ENCODE measurements at regions not wholly inside any gene's neighbourhood (a gene's known extent, or its start where the extent isn't known, plus 50 kb on each side); places are given as distances from the start of the nearest gene placed in this dataset.

GRCh38 chr3:72093270-72093991, 308.5 kb upstream of the PROK2 start:
- no peak overlapping the region for H3K27ac ChIP-seq (ENCODE audit: low read length)
- no CpG with 5 or more reads among the region's 10 CpGs for WGBS (ENCODE audit: insufficient coverage, low lambda C conversion rate)
- no peak for DNase-seq
- H3K27me3 ChIP-seq (ENCODE audit: control insufficient read depth, insufficient read depth, low read length): peaks cover 13% of the 10 kb centered on the region
- H3K4me1 ChIP-seq (ENCODE audit: control insufficient read depth, insufficient read depth, low read length): no peaks in the 10 kb centered on the region
- H3K4me3 ChIP-seq (ENCODE audit: low read length): no peak overlapping the region
- no peaks in the 10 kb centered on the region for H3K36me3 ChIP-seq (ENCODE audit: control insufficient read depth, insufficient read depth, low read length)
- no peaks in the 10 kb centered on the region for H3K9me3 ChIP-seq (ENCODE audit: control insufficient read depth, low read depth, low read length)

GRCh38 chr3:72092778-72093177, 307.8 kb upstream of the PROK2 start:
- H3K27ac ChIP-seq (ENCODE audit: low read length): no peak overlapping the region
- H3K4me1 ChIP-seq (ENCODE audit: control insufficient read depth, insufficient read depth, low read length): no peaks in the 10 kb centered on the region
- H3K27me3 ChIP-seq (ENCODE audit: control insufficient read depth, insufficient read depth, low read length): peaks cover 6% of the 10 kb centered on the region
- no peaks in the 10 kb centered on the region for H3K9me3 ChIP-seq (ENCODE audit: control insufficient read depth, low read depth, low read length)
- DNase-seq: no peak
- no peak overlapping the region for H3K4me3 ChIP-seq (ENCODE audit: low read length)
- WGBS (ENCODE audit: insufficient coverage, low lambda C conversion rate): 90% methylated on average over 2 of the region's 7 CpGs
- no peaks in the 10 kb centered on the region for H3K36me3 ChIP-seq (ENCODE audit: control insufficient read depth, insufficient read depth, low read length)

GRCh38 chr3:72088486-72089025, 303.6 kb upstream of the PROK2 start:
- Histone ChIP-seq H3K9me3 (ENCODE audit: control insufficient read depth, low read depth, low read length) (peaks cover 2% of the 10 kb centered on the region), H3K27me3 (ENCODE audit: control insufficient read depth, insufficient read depth, low read length) (no peaks in the 10 kb centered on the region), H3K4me3 (ENCODE audit: low read length) (no peak overlapping the region), H3K36me3 (ENCODE audit: control insufficient read depth, insufficient read depth, low read length) (no peaks in the 10 kb centered on the region), H3K27ac (ENCODE audit: low read length) (no peak overlapping the region), H3K4me1 (ENCODE audit: control insufficient read depth, insufficient read depth, low read length) (no peaks in the 10 kb centered on the region)
- WGBS (ENCODE audit: insufficient coverage, low lambda C conversion rate): no CpG with 5 or more reads among the region's 12 CpGs
- DNase-seq: no peak

GRCh38 chr3:72087420-72087819, 302.5 kb upstream of the PROK2 start:
- Histone ChIP-seq H3K4me1 (ENCODE audit: control insufficient read depth, insufficient read depth, low read length) (no peaks in the 10 kb centered on the region), H3K4me3 (ENCODE audit: low read length) (no peak overlapping the region), H3K36me3 (ENCODE audit: control insufficient read depth, insufficient read depth, low read length) (no peaks in the 10 kb centered on the region), H3K27ac (ENCODE audit: low read length) (no peak overlapping the region), H3K9me3 (ENCODE audit: control insufficient read depth, low read depth, low read length) (peaks cover 2% of the 10 kb centered on the region), H3K27me3 (ENCODE audit: control insufficient read depth, insufficient read depth, low read length) (no peaks in the 10 kb centered on the region)
- no CpG with 5 or more reads among the region's 10 CpGs for WGBS (ENCODE audit: insufficient coverage, low lambda C conversion rate)
- DNase-seq: no peak

GRCh38 chr3:72086743-72087087, 301.8 kb upstream of the PROK2 start:
- Histone ChIP-seq H3K9me3 (ENCODE audit: control insufficient read depth, low read depth, low read length) (peaks cover 2% of the 10 kb centered on the region), H3K27me3 (ENCODE audit: control insufficient read depth, insufficient read depth, low read length) (no peaks in the 10 kb centered on the region), H3K36me3 (ENCODE audit: control insufficient read depth, insufficient read depth, low read length) (no peaks in the 10 kb centered on the region), H3K4me1 (ENCODE audit: control insufficient read depth, insufficient read depth, low read length) (no peaks in the 10 kb centered on the region), H3K4me3 (ENCODE audit: low read length) (no peak overlapping the region), H3K27ac (ENCODE audit: low read length) (peak overlapping the region; percentile 30)
- DNase-seq: no peak
- no CpG with 5 or more reads among the region's 11 CpGs for WGBS (ENCODE audit: insufficient coverage, low lambda C conversion rate)

- Histone ChIP-seq H3K36me3 (ENCODE audit: control insufficient read depth, insufficient read depth, low read length) (no peaks in the 10 kb centered on the region), H3K4me1 (ENCODE audit: control insufficient read depth, insufficient read depth, low read length) (no peaks in the 10 kb centered on the region), H3K27me3 (ENCODE audit: control insufficient read depth, insufficient read depth, low read length) (no peaks in the 10 kb centered on the region), H3K9me3 (ENCODE audit: control insufficient read depth, low read depth, low read length) (peaks cover 2% of the 10 kb centered on the region), H3K27ac (ENCODE audit: low read length) (peak overlapping the region; percentile 30), H3K4me3 (ENCODE audit: low read length) (no peak overlapping the region)
- 30% methylated on average over 2 of the region's 5 CpGs for WGBS (ENCODE audit: insufficient coverage, low lambda C conversion rate)
- peak; percentile 74 to 80 for DNase-seq
Observed at GRCh38 chr3:72086042-72086742, 301.2 kb upstream of the PROK2 start.

GRCh38 chr3:72085036-72085435, 300.1 kb upstream of the PROK2 start:
- Histone ChIP-seq H3K9me3 (ENCODE audit: control insufficient read depth, low read depth, low read length) (peaks cover 2% of the 10 kb centered on the region), H3K27me3 (ENCODE audit: control insufficient read depth, insufficient read depth, low read length) (no peaks in the 10 kb centered on the region), H3K27ac (ENCODE audit: low read length) (no peak overlapping the region), H3K4me1 (ENCODE audit: control insufficient read depth, insufficient read depth, low read length) (no peaks in the 10 kb centered on the region), H3K4me3 (ENCODE audit: low read length) (no peak overlapping the region), H3K36me3 (ENCODE audit: control insufficient read depth, insufficient read depth, low read length) (no peaks in the 10 kb centered on the region)
- no peak for DNase-seq
- no CpG with 5 or more reads among the region's 6 CpGs for WGBS (ENCODE audit: insufficient coverage, low lambda C conversion rate)

GRCh38 chr3:72082776-72083462, 298.0 kb upstream of the PROK2 start:
- WGBS (ENCODE audit: insufficient coverage, low lambda C conversion rate): 63% methylated on average over 2 of the region's 10 CpGs

GRCh38 chr3:72082186-72082715, 297.3 kb upstream of the PROK2 start:
- WGBS (ENCODE audit: insufficient coverage, low lambda C conversion rate): no CpG with 5 or more reads among the region's 8 CpGs
- H3K4me1 ChIP-seq (ENCODE audit: control insufficient read depth, insufficient read depth, low read length): no peaks in the 10 kb centered on the region
- H3K27ac ChIP-seq (ENCODE audit: low read length): no peak overlapping the region
- peaks cover 2% of the 10 kb centered on the region for H3K9me3 ChIP-seq (ENCODE audit: control insufficient read depth, low read depth, low read length)
- no peak overlapping the region for H3K4me3 ChIP-seq (ENCODE audit: low read length)
- H3K36me3 ChIP-seq (ENCODE audit: control insufficient read depth, insufficient read depth, low read length): no peaks in the 10 kb centered on the region
- H3K27me3 ChIP-seq (ENCODE audit: control insufficient read depth, insufficient read depth, low read length): peaks cover 3% of the 10 kb centered on the region
- DNase-seq: peak; percentile 19 to 43

More at GRCh38 chr3:72082776-72083462, 298.0 kb upstream of the PROK2 start:
- DNase-seq: no peak
- Histone ChIP-seq H3K4me3 (ENCODE audit: low read length) (no peak overlapping the region), H3K9me3 (ENCODE audit: control insufficient read depth, low read depth, low read length) (peaks cover 2% of the 10 kb centered on the region), H3K27ac (ENCODE audit: low read length) (no peak overlapping the region), H3K36me3 (ENCODE audit: control insufficient read depth, insufficient read depth, low read length) (no peaks in the 10 kb centered on the region), H3K4me1 (ENCODE audit: control insufficient read depth, insufficient read depth, low read length) (no peaks in the 10 kb centered on the region), H3K27me3 (ENCODE audit: control insufficient read depth, insufficient read depth, low read length) (peaks cover 3% of the 10 kb centered on the region)

GRCh38 chr3:72081471-72082185, 296.7 kb upstream of the PROK2 start:
- H3K4me3 ChIP-seq (ENCODE audit: low read length): no peak overlapping the region
- peaks cover 3% of the 10 kb centered on the region for H3K27me3 ChIP-seq (ENCODE audit: control insufficient read depth, insufficient read depth, low read length)
- WGBS (ENCODE audit: insufficient coverage, low lambda C conversion rate): no CpG with 5 or more reads among the region's 6 CpGs
- H3K27ac ChIP-seq (ENCODE audit: low read length): no peak overlapping the region
- no peaks in the 10 kb centered on the region for H3K4me1 ChIP-seq (ENCODE audit: control insufficient read depth, insufficient read depth, low read length)
- DNase-seq: no peak
- H3K36me3 ChIP-seq (ENCODE audit: control insufficient read depth, insufficient read depth, low read length): no peaks in the 10 kb centered on the region
- peaks cover under 1% of the 10 kb centered on the region for H3K9me3 ChIP-seq (ENCODE audit: control insufficient read depth, low read depth, low read length)
